ENCODE measurements at regions not wholly inside any gene's neighbourhood (a gene's known extent, or its start where the extent isn't known, plus 50 kb on each side); places are given as distances from the start of the nearest gene placed in this dataset.

GRCh38 chr14:28651148-28651547 lies 115.4 kb upstream of the FOXG1 start:
- no peaks in the 10 kb centered on the region for H3K27me3 ChIP-seq (ENCODE audit: low read depth)
- H3K27ac ChIP-seq = no peak overlapping the region
- no peak for DNase-seq
- H3K4me3 ChIP-seq = no peak overlapping the region
- no peak for TF ChIP-seq CTCF (IDR thresholded peaks at IDR 0.05)
- intact Hi-C loops (cut with DNase I) = no loop called here
- ATAC-seq = no peak
- no peaks in the 10 kb centered on the region for H3K9me3 ChIP-seq
- no peaks in the 10 kb centered on the region for H3K36me3 ChIP-seq
- H3K4me1 ChIP-seq = no peaks in the 10 kb centered on the region

- Histone ChIP-seq H3K27ac (no peak overlapping the region), H3K9me3 (no peaks in the 10 kb centered on the region), H3K4me1 (no peaks in the 10 kb centered on the region), H3K4me3 (no peak overlapping the region), H3K36me3 (no peaks in the 10 kb centered on the region), H3K27me3 (ENCODE audit: low read depth) (no peaks in the 10 kb centered on the region)
- ATAC-seq (no peak), DNase-seq (no peak)
- intact Hi-C loops (cut with DNase I) = no loop called here
- no peak for TF ChIP-seq CTCF (IDR thresholded peaks at IDR 0.05)
These were observed 113.8 kb upstream of the FOXG1 start for GRCh38 chr14:28652782-28653181.

GRCh38 chr14:28653521-28653920 lies 113.1 kb upstream of the FOXG1 start:
- Histone ChIP-seq H3K36me3 (no peaks in the 10 kb centered on the region), H3K4me3 (no peak overlapping the region), H3K27me3 (ENCODE audit: low read depth) (no peaks in the 10 kb centered on the region), H3K4me1 (no peaks in the 10 kb centered on the region), H3K9me3 (no peaks in the 10 kb centered on the region), H3K27ac (no peak overlapping the region)
- no peak for ATAC-seq
- no peak for DNase-seq
- intact Hi-C loops (cut with DNase I) = no loop called here
- no peak for TF ChIP-seq CTCF (IDR thresholded peaks at IDR 0.05)

GRCh38 chr14:28656704-28657255 lies 109.8 kb upstream of the FOXG1 start:
- H3K4me3 ChIP-seq = no peak overlapping the region
- intact Hi-C loops (cut with DNase I) = no loop called here
- H3K9me3 ChIP-seq = no peaks in the 10 kb centered on the region
- ATAC-seq (no peak), DNase-seq (no peak)
- no peak for TF ChIP-seq CTCF (IDR thresholded peaks at IDR 0.05)
- no peaks in the 10 kb centered on the region for H3K36me3 ChIP-seq
- no peaks in the 10 kb centered on the region for H3K4me1 ChIP-seq
- H3K27me3 ChIP-seq (ENCODE audit: low read depth) = no peaks in the 10 kb centered on the region
- H3K27ac ChIP-seq = no peak overlapping the region

GRCh38 chr14:28661171-28661772 lies 105.3 kb upstream of the FOXG1 start:
- H3K27me3 ChIP-seq (ENCODE audit: low read depth) = no peaks in the 10 kb centered on the region
- H3K36me3 ChIP-seq = no peaks in the 10 kb centered on the region
- no peak for ATAC-seq
- intact Hi-C loops (cut with DNase I) = no loop called here
- H3K9me3 ChIP-seq = no peaks in the 10 kb centered on the region
- H3K4me1 ChIP-seq = no peaks in the 10 kb centered on the region
- no peak for DNase-seq
- no peak for TF ChIP-seq CTCF (IDR thresholded peaks at IDR 0.05)
- H3K27ac ChIP-seq = no peak overlapping the region
- no peak overlapping the region for H3K4me3 ChIP-seq
